ENCODE measurements at regions not wholly inside any gene's neighbourhood (a gene's known extent, or its start where the extent isn't known, plus 50 kb on each side); places are given as distances from the start of the nearest gene placed in this dataset.

DNA sequence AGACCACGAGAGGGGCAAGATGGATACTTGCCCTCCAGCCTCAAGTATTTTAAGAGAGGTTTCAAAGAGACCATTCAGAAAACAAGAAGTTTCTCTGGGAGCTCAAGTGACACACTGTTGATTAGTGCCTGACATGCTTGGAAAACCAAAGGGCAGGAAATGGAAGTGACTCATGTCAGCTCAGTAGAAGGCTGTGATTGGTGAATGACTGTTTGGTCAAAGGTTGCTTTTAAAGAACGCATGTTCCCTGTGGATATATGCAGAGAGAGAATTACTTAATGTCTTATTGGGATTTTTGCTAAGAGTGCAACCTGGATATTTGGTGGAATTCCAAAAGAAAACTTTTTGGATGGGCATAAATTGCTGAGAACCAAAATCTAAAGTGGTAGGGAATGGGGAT lies 549.9 kb downstream of the XIRP2 start:
- no peaks in the 10 kb centered on the region for H3K4me1 ChIP-seq (ENCODE audit: control insufficient read depth, extremely low read depth, insufficient read depth, low read length)

DNA sequence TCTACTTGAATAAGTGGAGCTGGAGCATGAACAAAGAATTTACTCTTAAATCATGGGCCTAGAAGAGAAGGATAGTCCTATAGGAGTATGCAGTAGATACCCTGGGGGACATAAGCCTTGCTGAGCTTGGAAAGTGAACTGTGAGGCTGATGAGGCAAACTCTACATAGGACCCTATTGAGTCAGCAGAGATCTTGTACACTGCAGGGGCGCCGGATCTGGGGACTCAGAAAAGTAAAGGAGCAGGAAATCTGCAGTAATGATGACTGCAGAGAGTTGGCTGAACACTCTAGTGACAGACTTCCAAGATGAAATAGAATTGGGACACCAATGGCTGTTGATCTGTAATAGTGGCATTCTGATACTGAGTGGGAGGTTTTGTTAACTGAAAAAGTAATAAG lies 543.7 kb downstream of the XIRP2 start:
- dilution Hi-C loops (cut with MboI; ENCODE audit: extremely low pct_ligation_motif_present, low sequenced_read_pairs): no loop called here

More for the DNA sequence above, 549.9 kb downstream of the XIRP2 start:
- no peaks in the 10 kb centered on the region for H4K20me1 ChIP-seq (ENCODE audit: control insufficient read depth, extremely low read depth, insufficient read depth, low read length)
- no peak overlapping the region for H2AFZ ChIP-seq (ENCODE audit: control insufficient read depth, low read length)
- no peaks in the 10 kb centered on the region for H3K36me3 ChIP-seq (ENCODE audit: control insufficient read depth in 2 of 2, extremely low read depth in 1 of 2, insufficient read depth in 2 of 2, low read length in 2 of 2)
- DNase-seq (ENCODE audit: low read depth, low spot score) (no peak), FAIRE-seq (no peak)
- H3K4me2 ChIP-seq (ENCODE audit: control insufficient read depth, extremely low read depth, insufficient read depth, low read depth, low read length): no peak overlapping the region
- no peaks in the 10 kb centered on the region for H3K27me3 ChIP-seq (ENCODE audit: control insufficient read depth, extremely low read depth, insufficient read depth, low read length)
- no peak overlapping the region for H3K9ac ChIP-seq (ENCODE audit: control insufficient read depth, extremely low read depth, insufficient read depth, low read length)
- no peaks in the 10 kb centered on the region for H3K79me2 ChIP-seq (ENCODE audit: control insufficient read depth, insufficient read depth, low read length)
- H3K9me3 ChIP-seq (ENCODE audit: control insufficient read depth, low read depth, low read length): no peaks in the 10 kb centered on the region
- H3K27ac ChIP-seq (ENCODE audit: control insufficient read depth, insufficient read depth, low read length): no peak overlapping the region
- TF ChIP-seq, protein P1, sequence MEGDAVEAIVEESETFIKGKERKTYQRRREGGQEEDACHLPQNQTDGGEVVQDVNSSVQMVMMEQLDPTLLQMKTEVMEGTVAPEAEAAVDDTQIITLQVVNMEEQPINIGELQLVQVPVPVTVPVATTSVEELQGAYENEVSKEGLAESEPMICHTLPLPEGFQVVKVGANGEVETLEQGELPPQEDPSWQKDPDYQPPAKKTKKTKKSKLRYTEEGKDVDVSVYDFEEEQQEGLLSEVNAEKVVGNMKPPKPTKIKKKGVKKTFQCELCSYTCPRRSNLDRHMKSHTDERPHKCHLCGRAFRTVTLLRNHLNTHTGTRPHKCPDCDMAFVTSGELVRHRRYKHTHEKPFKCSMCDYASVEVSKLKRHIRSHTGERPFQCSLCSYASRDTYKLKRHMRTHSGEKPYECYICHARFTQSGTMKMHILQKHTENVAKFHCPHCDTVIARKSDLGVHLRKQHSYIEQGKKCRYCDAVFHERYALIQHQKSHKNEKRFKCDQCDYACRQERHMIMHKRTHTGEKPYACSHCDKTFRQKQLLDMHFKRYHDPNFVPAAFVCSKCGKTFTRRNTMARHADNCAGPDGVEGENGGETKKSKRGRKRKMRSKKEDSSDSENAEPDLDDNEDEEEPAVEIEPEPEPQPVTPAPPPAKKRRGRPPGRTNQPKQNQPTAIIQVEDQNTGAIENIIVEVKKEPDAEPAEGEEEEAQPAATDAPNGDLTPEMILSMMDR (optimal IDR thresholded peaks at IDR 0.05 in 1 of 3, IDR thresholded peaks at IDR 0.05 in 1 of 3, conservative IDR thresholded peaks at IDR 0.05 in 1 of 3; ENCODE audit: extremely low read depth in 1 of 3, insufficient read depth in 2 of 3, low read length in 3 of 3): no peak
- TF ChIP-seq EZH2 (IDR thresholded peaks at IDR 0.05; ENCODE audit: low read length): no peak
- dilution Hi-C loops (cut with MboI; ENCODE audit: extremely low pct_ligation_motif_present, low sequenced_read_pairs): no loop called here
- H3K4me3 ChIP-seq (ENCODE audit: control insufficient read depth in 2 of 3, extremely low read depth in 1 of 3, insufficient read depth in 2 of 3, low read depth in 1 of 3, low read length in 3 of 3): no peak overlapping the region
- H3K9me1 ChIP-seq (ENCODE audit: control insufficient read depth, extremely low read depth, insufficient read depth, low read length): no peaks in the 10 kb centered on the region

More for the DNA sequence above, 543.7 kb downstream of the XIRP2 start:
- Histone ChIP-seq H3K27ac (ENCODE audit: control insufficient read depth, insufficient read depth, low read length) (no peak overlapping the region), H3K79me2 (ENCODE audit: control insufficient read depth, insufficient read depth, low read length) (no peaks in the 10 kb centered on the region), H3K9me1 (ENCODE audit: control insufficient read depth, extremely low read depth, insufficient read depth, low read length) (no peaks in the 10 kb centered on the region), H4K20me1 (ENCODE audit: control insufficient read depth, extremely low read depth, insufficient read depth, low read length) (no peaks in the 10 kb centered on the region), H3K4me2 (ENCODE audit: control insufficient read depth, extremely low read depth, insufficient read depth, low read depth, low read length) (no peak overlapping the region), H3K27me3 (ENCODE audit: control insufficient read depth, extremely low read depth, insufficient read depth, low read length) (no peaks in the 10 kb centered on the region), H3K9ac (ENCODE audit: control insufficient read depth, extremely low read depth, insufficient read depth, low read length) (no peak overlapping the region), H3K4me3 (ENCODE audit: control insufficient read depth in 2 of 3, extremely low read depth in 1 of 3, insufficient read depth in 2 of 3, low read depth in 1 of 3, low read length in 3 of 3) (no peak overlapping the region), H3K36me3 (ENCODE audit: control insufficient read depth in 2 of 2, extremely low read depth in 1 of 2, insufficient read depth in 2 of 2, low read length in 2 of 2) (no peaks in the 10 kb centered on the region), H3K9me3 (ENCODE audit: control insufficient read depth, low read depth, low read length) (no peaks in the 10 kb centered on the region), H2AFZ (ENCODE audit: control insufficient read depth, low read length) (no peak overlapping the region), H3K4me1 (ENCODE audit: control insufficient read depth, extremely low read depth, insufficient read depth, low read length) (no peaks in the 10 kb centered on the region)
- TF ChIP-seq, protein P1 (optimal IDR thresholded peaks at IDR 0.05 in 1 of 3, IDR thresholded peaks at IDR 0.05 in 1 of 3, conservative IDR thresholded peaks at IDR 0.05 in 1 of 3; ENCODE audit: extremely low read depth in 1 of 3, insufficient read depth in 2 of 3, low read length in 3 of 3): no peak
- no peak for TF ChIP-seq EZH2 (IDR thresholded peaks at IDR 0.05; ENCODE audit: low read length)
- DNase-seq (ENCODE audit: low read depth, low spot score) (no peak), FAIRE-seq (no peak)

Data from keratinocyte (primary cell).